Tibial nerve (tissue), 3 donors: ENCODE measurements at regions not wholly inside any gene's neighbourhood (a gene's known extent, or its start where the extent isn't known, plus 50 kb on each side); places are given as distances from the start of the nearest gene placed in this dataset.

ENCODE experiments used
- CTCF ChIP-seq, 5 experiments: fragments of 200-600 bp in 3 of 5; fragments of 450-650 bp in 2 of 5; sonication (generic) in 3 of 5; IDR thresholded peaks; one replicate each; pipeline ENCODE4 v1.5.1; 2016 to 2019; ENCODE audit warnings: antibody characterized with exemption in 5 of 5, mild to moderate bottlenecking in 3 of 5, moderate library complexity in 2 of 5
- POLR2A ChIP-seq, 2 donors: fragments of 450-650 bp; IDR thresholded peaks; one replicate each; pipeline ENCODE4 v1.6.1; 2017; ENCODE audit warnings: antibody characterized with exemption in 2 of 2, mild to moderate bottlenecking in 2 of 2, moderate library complexity in 2 of 2

- TF ChIP-seq POLR2A (IDR thresholded peaks at IDR 0.05) (no peak), CTCF (IDR thresholded peaks at IDR 0.05) (no peak)
Observed at GRCh38 chrX:42975906-42976305, 197.9 kb upstream of the PPP1R2C start.
